Heart left ventricle (tissue), 13 donors: ENCODE measurements at regions not wholly inside any gene's neighbourhood (a gene's known extent, or its start where the extent isn't known, plus 50 kb on each side); places are given as distances from the start of the nearest gene placed in this dataset.

Source experiments
- POLR2A ChIP-seq, 2 donors: fragments of 450-650 bp; IDR thresholded peaks; one replicate each; pipeline ENCODE4 v1.6.1; 2017; ENCODE audit warnings: antibody characterized with exemption in 2 of 2, mild to moderate bottlenecking in 2 of 2, moderate library complexity in 2 of 2
- TF ChIP-seq, protein P1 (sequence below), 12 donors: fragments of 200-600 bp; sonication (generic) in 4 of 12; IDR thresholded peaks; one replicate each; pipeline versions ENCODE4 v1.5.0 to v1.8.0; 2018 to 2022; ENCODE audit warnings: antibody characterized with exemption in 12 of 12, mild to moderate bottlenecking in 5 of 12
- donor health status: ischemic (EF 13 %, LVEDD 7.1; RV severe dilation, severe dysfunction).
- donor health status: DM: no; HTN: yes; CAD: no.
- donor health status: DM: no; HTN: no; CAD: no.
- donor health status: ischemic (EF 25% LVEDD 6.9; RV normal size, moderate dysfunction).
- donor health status: ischemic (EF 25% LVEDD 5.7; RV mildly dilated, moderate dysfunction).
- donor health status: ischemic (EF 35%, LVEDD 5.7; RV mildly dilated, moderate dysfunction).
- donor health status: nonischemic (EF 11% LVEDD 7.7; RV severe dilation, severe dysfunction).
- donor health status: DM: yes; HTN: yes; CAD: no.
- donor health status: PGD.
- donor health status: ischemic (EF 29% LVEDD 5.4; RV normal size, mild dysfunction).
- donor health status: nonischemic (EF 23%, LVEDD 6.1; RV moderate dilation, normal function).

DNA sequence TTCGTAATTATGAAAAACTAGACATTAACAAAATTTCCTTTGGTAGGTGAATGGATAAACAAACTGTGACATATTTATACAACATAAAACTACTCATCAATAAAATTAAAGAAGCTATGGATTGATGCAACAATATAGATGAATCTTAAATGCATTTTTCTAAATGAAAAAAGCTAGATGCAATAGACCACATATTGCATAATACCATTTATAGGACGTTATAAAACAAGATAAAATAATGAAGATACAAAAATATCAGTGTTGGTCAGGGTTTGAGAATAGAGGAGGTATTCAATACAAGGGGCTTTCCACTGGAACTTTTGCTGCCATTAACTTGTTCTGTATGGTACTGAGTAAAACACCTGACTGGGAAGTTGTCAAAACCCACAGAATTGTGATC is 314.4 kb downstream of the GRB14 start:
- no peak for TF ChIP-seq POLR2A (IDR thresholded peaks at IDR 0.05)
- TF ChIP-seq, protein P1, sequence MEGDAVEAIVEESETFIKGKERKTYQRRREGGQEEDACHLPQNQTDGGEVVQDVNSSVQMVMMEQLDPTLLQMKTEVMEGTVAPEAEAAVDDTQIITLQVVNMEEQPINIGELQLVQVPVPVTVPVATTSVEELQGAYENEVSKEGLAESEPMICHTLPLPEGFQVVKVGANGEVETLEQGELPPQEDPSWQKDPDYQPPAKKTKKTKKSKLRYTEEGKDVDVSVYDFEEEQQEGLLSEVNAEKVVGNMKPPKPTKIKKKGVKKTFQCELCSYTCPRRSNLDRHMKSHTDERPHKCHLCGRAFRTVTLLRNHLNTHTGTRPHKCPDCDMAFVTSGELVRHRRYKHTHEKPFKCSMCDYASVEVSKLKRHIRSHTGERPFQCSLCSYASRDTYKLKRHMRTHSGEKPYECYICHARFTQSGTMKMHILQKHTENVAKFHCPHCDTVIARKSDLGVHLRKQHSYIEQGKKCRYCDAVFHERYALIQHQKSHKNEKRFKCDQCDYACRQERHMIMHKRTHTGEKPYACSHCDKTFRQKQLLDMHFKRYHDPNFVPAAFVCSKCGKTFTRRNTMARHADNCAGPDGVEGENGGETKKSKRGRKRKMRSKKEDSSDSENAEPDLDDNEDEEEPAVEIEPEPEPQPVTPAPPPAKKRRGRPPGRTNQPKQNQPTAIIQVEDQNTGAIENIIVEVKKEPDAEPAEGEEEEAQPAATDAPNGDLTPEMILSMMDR (IDR thresholded peaks at IDR 0.05): no peak
